ENCODE measurements at regions not wholly inside any gene's neighbourhood (a gene's known extent, or its start where the extent isn't known, plus 50 kb on each side); places are given as distances from the start of the nearest gene placed in this dataset.
A peak's percentile ranks its signal among the peaks of the same experiment; 100 is the strongest.

GRCh38 chr12:14283489-14284144, 81.9 kb upstream of the ATF7IP start:
- DNase-seq: no peak

- DNase-seq: peak; percentile 50
Measured at GRCh38 chr12:14284184-14284722, 81.2 kb upstream of the ATF7IP start.

- no peak for DNase-seq
Measured at GRCh38 chr12:14289601-14290000, 75.9 kb upstream of the ATF7IP start.

GRCh38 chr12:14290951-14291350, 74.5 kb upstream of the ATF7IP start:
- DNase-seq: no peak

- DNase-seq: no peak
Measured at GRCh38 chr12:14303661-14304155, 61.8 kb upstream of the ATF7IP start.

- no peak for DNase-seq
Measured at GRCh38 chr12:14307004-14307403, 58.5 kb upstream of the ATF7IP start.

- no peak for DNase-seq
Measured at GRCh38 chr12:14308516-14308915, 57.0 kb upstream of the ATF7IP start.

- no peak for DNase-seq
Measured at GRCh38 chr12:14310866-14311265, 54.6 kb upstream of the ATF7IP start.

GRCh38 chr12:14313379-14314138, 51.9 kb upstream of the ATF7IP start:
- DNase-seq: no peak

GRCh38 chr12:14314801-14315200, 50.7 kb upstream of the ATF7IP start:
- DNase-seq: no peak

GRCh38 chr12:14315501-14315900, 50.0 kb upstream of the ATF7IP start:
- no peak for DNase-seq

All from right forelimb (tissue), 1 donor.